ENCODE measurements at regions not wholly inside any gene's neighbourhood (a gene's known extent, or its start where the extent isn't known, plus 50 kb on each side); places are given as distances from the start of the nearest gene placed in this dataset.
A peak's percentile ranks its signal among the peaks of the same experiment; 100 is the strongest.

DNA sequence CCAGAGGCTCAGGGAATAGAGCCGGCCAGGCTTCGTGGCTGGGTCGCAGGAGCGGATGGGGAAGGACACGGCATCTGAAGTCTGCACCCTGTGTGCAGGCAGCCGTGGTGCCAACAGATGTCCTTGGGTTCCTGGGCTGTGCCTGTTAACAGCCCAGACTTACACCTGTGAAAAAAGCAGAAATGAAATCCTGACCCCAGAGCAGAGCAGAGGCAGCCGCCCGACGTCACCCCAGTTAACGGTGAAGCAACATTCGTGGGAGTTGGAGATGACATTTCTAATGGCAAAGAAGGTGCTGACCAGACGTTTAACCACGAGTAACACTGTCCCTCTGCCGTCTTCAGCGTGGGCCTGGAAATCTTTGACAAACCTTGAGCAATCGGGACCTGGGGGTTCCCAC, 200.3 kb upstream of the DIO3 start:
- H2AK5ac ChIP-seq (ENCODE audit: low read depth, low read length) = no peak overlapping the region
- POLR2A ChIA-PET (ENCODE audit: unreplicated experiment) = no interaction called here
- peak overlapping the region; percentile 31 for H2AK9ac ChIP-seq (replicated peaks; ENCODE audit: low read depth, low read length, poor library complexity)
- H3K27ac ChIP-seq (ENCODE audit: insufficient read depth, low read length) = no peak overlapping the region; the same call in 1 of the 2 replicates
- no peak overlapping the region for H3K23ac ChIP-seq (ENCODE audit: low read depth, low read length)
- no peak for TF ChIP-seq POLR2A (IDR thresholded peaks at IDR 0.05; ENCODE audit: low read depth, low read length)
- TF ChIP-seq, protein P1, sequence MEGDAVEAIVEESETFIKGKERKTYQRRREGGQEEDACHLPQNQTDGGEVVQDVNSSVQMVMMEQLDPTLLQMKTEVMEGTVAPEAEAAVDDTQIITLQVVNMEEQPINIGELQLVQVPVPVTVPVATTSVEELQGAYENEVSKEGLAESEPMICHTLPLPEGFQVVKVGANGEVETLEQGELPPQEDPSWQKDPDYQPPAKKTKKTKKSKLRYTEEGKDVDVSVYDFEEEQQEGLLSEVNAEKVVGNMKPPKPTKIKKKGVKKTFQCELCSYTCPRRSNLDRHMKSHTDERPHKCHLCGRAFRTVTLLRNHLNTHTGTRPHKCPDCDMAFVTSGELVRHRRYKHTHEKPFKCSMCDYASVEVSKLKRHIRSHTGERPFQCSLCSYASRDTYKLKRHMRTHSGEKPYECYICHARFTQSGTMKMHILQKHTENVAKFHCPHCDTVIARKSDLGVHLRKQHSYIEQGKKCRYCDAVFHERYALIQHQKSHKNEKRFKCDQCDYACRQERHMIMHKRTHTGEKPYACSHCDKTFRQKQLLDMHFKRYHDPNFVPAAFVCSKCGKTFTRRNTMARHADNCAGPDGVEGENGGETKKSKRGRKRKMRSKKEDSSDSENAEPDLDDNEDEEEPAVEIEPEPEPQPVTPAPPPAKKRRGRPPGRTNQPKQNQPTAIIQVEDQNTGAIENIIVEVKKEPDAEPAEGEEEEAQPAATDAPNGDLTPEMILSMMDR (conservative IDR thresholded peaks at IDR 0.05; ENCODE audit: low read depth, low read length) = no peak
- TF ChIP-seq RCOR1 (IDR thresholded peaks at IDR 0.05; ENCODE audit: insufficient replicate concordance, low read length) = no peak
- TF ChIP-seq MXI1 (IDR thresholded peaks at IDR 0.05; ENCODE audit: borderline replicate concordance, low read depth, low read length) = no peak
- TF ChIP-seq RAD21 (IDR thresholded peaks at IDR 0.05; ENCODE audit: low read length) = no peak
- no peak for TF ChIP-seq SMC3 (IDR thresholded peaks at IDR 0.05; ENCODE audit: low read depth, low read length)
- TF ChIP-seq NFE2L2 (IDR thresholded peaks at IDR 0.05; ENCODE audit: low read depth, low read length) = no peak
- TF ChIP-seq, protein P2, sequence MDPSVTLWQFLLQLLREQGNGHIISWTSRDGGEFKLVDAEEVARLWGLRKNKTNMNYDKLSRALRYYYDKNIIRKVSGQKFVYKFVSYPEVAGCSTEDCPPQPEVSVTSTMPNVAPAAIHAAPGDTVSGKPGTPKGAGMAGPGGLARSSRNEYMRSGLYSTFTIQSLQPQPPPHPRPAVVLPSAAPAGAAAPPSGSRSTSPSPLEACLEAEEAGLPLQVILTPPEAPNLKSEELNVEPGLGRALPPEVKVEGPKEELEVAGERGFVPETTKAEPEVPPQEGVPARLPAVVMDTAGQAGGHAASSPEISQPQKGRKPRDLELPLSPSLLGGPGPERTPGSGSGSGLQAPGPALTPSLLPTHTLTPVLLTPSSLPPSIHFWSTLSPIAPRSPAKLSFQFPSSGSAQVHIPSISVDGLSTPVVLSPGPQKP (IDR thresholded peaks at IDR 0.05; ENCODE audit: borderline replicate concordance, low read depth, low read length) = no peak
- no peak for TF ChIP-seq CEBPB (IDR thresholded peaks at IDR 0.05; ENCODE audit: low read depth, low read length)
- no peak for TF ChIP-seq CHD1 (IDR thresholded peaks at IDR 0.05; ENCODE audit: low read depth, low read length)
- no peak for TF ChIP-seq MAZ (IDR thresholded peaks at IDR 0.05; ENCODE audit: borderline replicate concordance, low read depth, low read length)
- no peak for TF ChIP-seq BHLHE40 (IDR thresholded peaks at IDR 0.05; ENCODE audit: low read depth, low read length)
- no peak for TF ChIP-seq RFX5 (IDR thresholded peaks at IDR 0.05; ENCODE audit: low read depth, low read length)
- no peak for TF ChIP-seq MAFK (IDR thresholded peaks at IDR 0.05; ENCODE audit: low read depth, low read length)
- H3K4me3 ChIP-seq (ENCODE audit: insufficient read depth, low read depth, low read length) = no peak overlapping the region
- H3K9me1 ChIP-seq (ENCODE audit: insufficient read depth, low read length) = no peaks in the 10 kb centered on the region
- CTCF ChIA-PET = no interaction called here
- peaks cover 11% of the 10 kb centered on the region; the same call in 1 of the 2 replicates for H3K27me3 ChIP-seq (ENCODE audit: control insufficient read depth, insufficient read depth, low read length)
- H4K20me1 ChIP-seq (ENCODE audit: insufficient read depth, low read length) = no peaks in the 10 kb centered on the region
- H2BK120ac ChIP-seq (ENCODE audit: low read depth, low read length) = no peak overlapping the region
- no peak overlapping the region for H3K4ac ChIP-seq (ENCODE audit: low read depth, low read length)
- in situ Hi-C loops (cut with MboI; ENCODE audit: low sequenced_read_pairs) (no loop called here), intact Hi-C loops (cut with micrococcal nuclease) (no loop called here), dilution Hi-C loops (cut with HindIII; ENCODE audit: low sequenced_read_pairs, unreplicated experiment) (no loop called here)
- H4K8ac ChIP-seq (ENCODE audit: low read depth in 2 of 2, low read length in 2 of 2) = no peak overlapping the region
- H2BK5ac ChIP-seq (ENCODE audit: low read depth, low read length, poor library complexity, severe bottlenecking) = no peak overlapping the region
- H3K36me3 ChIP-seq (ENCODE audit: control insufficient read depth, insufficient read depth, low read length) = no peaks in the 10 kb centered on the region
- BruUV-seq (replicated peaks) = no TSS peak
- peaks cover 6% of the 10 kb centered on the region for H3K9me3 ChIP-seq (ENCODE audit: control insufficient read depth, insufficient read depth, low read length)
- H3K79me1 ChIP-seq (ENCODE audit: low read depth in 1 of 2, low read length in 2 of 2) = no peaks in the 10 kb centered on the region
- H2AFZ ChIP-seq (replicated peaks; ENCODE audit: low read length, poor library complexity) = no peak overlapping the region
- 69% methylated on average over 7 of the region's 16 CpGs; no CpG with 5 or more reads in 1 of the 2 experiments for WGBS, 2 experiments (ENCODE audit: extremely low coverage in 2 of 2, insufficient read length in 1 of 2)
- H2BK15ac ChIP-seq (ENCODE audit: low read depth, low read length) = no peak overlapping the region
- DNase-seq = no peak
- H3K4me1 ChIP-seq (ENCODE audit: control insufficient read depth, insufficient read depth, low read length) = peaks cover 4% of the 10 kb centered on the region; the same call in 1 of the 2 replicates
- no peak overlapping the region for H3K14ac ChIP-seq (replicated peaks; ENCODE audit: low read depth, low read length)
- H3K56ac ChIP-seq (ENCODE audit: extremely low read depth, insufficient read depth, low read length) = no peak overlapping the region
- ATAC-seq (ENCODE audit: low read depth) = no peak
- no peak overlapping the region for H2BK20ac ChIP-seq (ENCODE audit: low read depth, low read length)
- H3K4me2 ChIP-seq (ENCODE audit: low read depth, low read length) = no peak overlapping the region
- no peak overlapping the region for H4K91ac ChIP-seq (ENCODE audit: insufficient read depth, low read depth, low read length)
- H4K5ac ChIP-seq (ENCODE audit: low read depth, low read length) = no peak overlapping the region; the same call in 1 of the 2 replicates
- H3K9ac ChIP-seq (ENCODE audit: low read depth, low read length) = no peak overlapping the region
- no peak overlapping the region; the same call in 1 of the 2 replicates for H3K18ac ChIP-seq (ENCODE audit: low read depth, low read length)
